GM18909 (cell line): ENCODE measurements at regions not wholly inside any gene's neighbourhood (a gene's known extent, or its start where the extent isn't known, plus 50 kb on each side); places are given as distances from the start of the nearest gene placed in this dataset.

Source experiments
- ATAC-seq: cut with Tn5 transposase; IDR thresholded peaks from one replicate; pipeline ENCODE4 v1.9.1; 2021; ENCODE audit warnings: mild to moderate bottlenecking; ENCODE audit not compliant: unreplicated experiment, poor library complexity

DNA sequence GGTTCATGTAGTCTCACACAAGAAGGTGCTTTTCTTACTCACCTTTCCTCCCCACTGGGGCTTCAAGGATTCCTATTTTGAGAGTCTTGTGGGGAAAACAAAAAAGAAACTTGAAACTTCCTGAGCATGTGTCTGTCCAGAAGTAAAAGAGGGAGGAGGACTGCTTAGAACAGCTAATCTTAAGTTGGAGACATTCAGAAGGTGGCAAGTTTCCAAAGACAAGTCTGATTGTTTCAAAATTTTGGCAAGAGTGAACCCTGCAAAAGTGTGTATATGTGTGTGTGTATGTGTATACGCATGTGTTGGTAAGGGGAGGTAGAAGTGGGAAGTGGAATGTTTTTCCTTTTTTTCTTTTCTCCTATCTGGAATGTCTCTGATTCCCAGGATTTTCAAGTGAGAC is 189.0 kb upstream of the FRMPD4 start:
- ATAC-seq: no peak

DNA sequence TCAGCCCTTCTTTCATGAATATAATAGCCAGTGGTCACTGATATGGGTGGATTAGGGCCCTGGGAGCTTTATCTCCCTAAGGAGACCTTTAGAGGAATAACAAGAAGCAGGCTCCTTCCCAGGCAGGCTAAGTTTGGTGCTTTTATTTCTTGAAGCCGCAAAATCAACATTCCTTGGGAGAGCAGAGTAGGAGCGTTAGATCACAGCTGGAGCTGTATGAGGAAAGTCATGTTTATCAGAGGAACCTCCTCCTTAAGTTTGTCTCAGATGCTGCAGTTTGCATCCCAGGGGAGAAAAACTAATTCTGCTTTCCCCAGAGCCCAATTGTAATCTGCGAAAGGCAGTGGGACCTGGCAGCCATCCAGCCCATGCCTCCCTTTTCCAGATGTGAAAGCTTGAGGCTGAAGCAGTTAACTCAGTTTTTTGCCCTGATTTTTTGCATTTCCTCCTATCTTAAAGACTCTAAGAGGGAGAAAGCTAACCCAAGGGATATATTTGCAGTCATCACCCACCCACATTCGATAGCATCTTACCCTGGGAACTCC is 186.0 kb upstream of the FRMPD4 start:
- no peak for ATAC-seq

DNA sequence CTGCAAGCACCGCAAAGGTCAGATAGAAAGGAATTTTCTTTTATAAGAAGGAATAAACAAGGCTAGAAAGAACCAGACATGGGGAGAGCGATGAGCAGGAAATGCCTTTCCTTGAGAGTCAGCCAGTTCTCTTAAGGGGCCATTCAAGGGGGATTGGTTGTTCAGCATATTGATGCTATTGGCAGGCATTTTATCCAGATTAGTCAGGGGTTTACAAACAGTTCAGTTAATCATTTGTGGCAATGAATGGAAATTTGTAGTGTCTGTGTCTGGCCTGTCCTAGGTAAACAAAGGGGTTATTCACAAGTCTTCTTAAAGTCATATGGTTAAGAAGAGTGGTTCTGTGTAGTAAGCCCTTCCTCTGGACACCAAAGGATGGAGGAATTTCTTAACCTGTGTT is 184.7 kb upstream of the FRMPD4 start:
- no peak for ATAC-seq

DNA sequence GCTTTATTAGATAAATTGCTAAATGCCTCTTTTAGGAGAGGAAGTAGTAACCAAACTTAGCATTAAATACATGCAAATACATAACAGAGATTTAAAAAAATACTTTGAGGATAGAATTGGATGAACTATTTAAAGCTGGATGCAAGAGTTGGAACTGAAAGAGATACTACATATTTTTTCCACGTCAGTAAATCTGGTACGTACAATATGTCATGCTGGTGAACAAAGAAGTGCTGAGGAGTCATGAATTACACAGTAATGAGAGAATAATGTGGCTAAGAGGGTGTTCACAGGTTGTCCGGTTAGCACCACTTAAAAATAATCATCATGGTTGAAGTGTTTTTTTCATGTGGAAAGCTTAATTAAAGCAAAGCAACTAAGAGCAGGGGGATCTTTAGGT is 184.1 kb upstream of the FRMPD4 start:
- ATAC-seq: no peak

DNA sequence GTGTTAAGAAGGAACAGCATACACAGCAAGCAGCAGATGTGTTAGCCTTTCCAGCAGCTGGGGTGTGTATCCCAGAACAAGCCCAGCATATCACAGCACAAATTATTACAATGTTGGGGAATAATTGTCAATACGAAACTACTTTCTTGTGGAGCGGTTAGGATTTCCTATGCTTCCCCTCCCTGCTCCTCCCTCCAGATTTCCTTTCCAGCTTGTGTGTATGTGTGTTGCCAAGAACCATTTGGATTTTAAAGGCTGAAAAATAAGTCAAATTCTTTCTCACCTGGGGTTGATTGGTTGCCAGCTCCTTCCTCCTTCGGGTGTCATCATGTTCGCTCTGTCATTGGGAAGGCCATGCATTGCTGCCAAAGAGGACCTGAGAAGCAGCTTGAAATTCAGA is 178.2 kb upstream of the FRMPD4 start:
- no peak for ATAC-seq

DNA sequence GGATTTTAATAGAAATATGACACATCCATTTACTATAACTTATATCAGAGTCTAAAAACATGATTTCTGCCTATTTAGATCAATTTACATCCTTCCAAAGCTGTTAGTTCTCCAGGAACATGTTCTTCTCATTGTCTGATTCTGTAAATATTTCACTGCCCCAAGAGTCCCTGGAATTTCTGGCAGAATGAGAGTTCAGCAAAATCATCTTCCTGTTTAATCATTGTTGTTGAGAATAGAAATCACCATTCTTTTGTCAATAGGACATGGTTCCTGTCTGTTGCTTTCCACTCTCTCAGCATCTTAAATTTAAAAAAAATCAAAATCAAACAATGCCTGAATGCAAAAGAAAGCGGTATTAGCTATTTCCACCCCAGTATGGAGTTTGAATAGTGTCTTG is 172.8 kb upstream of the FRMPD4 start:
- no peak for ATAC-seq

DNA sequence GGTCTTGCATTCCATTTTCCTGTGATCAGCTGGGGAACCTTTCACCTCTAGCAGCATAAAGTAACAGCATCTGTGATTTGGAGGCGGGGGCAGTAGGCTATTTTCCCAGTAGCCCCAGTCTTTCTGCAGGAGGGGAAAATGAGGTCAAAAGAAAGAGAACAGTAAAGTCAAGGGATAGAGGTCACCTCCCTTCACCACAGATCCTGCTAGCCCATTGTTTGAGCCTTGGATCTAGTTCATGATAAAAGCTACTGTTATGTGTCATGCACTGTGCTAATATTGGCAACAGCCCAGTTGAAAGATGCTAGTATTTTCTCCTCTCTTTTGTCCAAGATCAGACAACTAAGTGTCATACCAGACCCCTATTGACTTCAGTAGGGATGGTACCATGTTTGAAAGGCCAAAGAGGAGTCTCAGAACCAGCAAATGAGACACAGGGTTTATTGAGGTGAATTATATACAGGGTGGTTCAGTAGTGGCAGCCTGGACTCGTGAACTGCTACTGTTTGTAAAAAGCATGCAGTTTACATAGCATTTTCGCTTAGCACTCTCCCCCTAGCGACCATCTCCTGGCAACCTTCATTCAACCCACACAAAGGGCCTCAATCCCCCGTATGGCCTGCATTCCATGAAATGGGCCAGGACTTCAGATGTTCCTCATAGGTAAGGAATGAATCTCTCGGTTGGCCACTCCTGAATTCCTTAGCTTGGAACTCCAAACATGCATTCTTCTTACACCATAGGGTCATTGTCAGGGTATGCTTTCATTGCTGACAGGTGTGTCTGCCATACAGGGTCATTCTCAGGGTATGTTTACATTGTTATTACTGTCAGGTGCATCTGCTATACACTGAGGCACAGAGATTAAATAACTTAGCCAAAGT is 170.0 kb upstream of the FRMPD4 start:
- ATAC-seq: no peak

DNA sequence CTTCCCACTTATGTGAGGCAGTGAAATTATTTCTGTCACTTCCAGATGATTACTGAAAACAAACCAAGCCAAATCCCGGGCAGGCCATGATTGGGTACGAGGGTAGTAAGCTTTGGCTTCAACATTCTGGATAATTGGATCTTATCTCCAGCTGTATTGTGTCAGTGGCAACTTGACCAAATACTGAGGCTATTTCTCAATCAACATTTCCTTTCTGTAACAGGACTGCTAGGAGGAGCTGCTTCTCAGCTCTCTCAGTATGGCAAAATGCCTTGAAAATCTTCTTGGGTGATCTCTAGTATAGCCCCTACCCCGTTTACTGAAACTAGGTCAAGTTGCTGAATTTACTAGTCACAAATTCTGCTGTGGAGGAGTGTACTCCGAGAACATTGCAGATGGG is 169.3 kb upstream of the FRMPD4 start:
- no peak for ATAC-seq

DNA sequence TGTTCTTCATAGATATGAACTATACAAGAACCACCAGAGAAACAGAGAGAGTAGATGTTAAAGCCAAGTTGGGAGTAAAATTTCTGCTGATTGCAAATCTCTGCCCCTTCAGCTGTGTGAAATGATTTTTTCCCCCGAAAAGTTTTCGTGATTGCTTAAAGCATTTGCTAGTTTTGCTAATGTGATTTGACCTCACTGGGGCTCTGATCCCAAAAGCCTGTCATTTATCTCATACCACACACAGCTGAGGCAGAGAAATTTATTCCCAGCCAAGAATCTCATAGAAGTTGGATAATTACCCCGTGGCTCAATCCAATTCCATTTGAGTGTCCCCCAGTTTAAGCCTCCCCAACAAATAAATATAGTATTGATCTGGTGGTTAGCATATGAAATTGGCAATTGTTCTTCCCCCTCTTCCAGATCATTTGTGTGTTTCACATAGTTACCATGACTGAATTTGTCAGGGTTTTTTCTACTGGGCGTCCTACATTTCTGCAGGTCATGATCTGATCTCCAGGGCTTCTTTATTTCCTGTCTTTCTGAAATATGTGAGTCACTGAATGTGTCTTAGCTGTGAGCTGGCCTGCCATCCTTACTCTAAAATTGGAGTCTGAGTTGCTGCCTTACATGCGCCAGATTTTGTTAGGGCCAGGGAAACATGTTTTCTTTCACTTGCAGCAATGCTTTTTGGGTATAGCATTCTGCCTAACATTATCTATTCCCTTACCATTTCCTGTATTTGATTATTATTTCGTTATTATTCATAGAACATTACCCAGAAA is 167.5 kb upstream of the FRMPD4 start:
- no peak for ATAC-seq

DNA sequence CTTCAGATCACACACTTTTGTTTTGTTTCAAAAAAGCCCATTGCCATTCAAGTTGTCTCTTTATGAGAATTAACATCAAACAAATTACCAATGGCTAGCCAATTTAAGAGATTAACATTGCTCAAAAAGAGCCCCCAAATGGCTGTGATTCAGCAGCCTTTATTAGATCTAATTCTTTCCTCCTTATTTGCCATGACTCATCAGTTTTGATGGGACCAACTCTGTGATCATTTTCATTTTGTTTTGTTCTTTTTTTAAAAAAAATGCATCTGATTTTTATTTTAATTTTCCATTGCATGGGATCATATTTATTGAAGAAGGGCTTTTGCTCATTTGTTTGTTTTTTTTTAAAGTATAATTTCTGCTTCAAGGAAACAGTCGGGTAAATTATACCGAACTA is 161.6 kb upstream of the FRMPD4 start:
- no peak for ATAC-seq

DNA sequence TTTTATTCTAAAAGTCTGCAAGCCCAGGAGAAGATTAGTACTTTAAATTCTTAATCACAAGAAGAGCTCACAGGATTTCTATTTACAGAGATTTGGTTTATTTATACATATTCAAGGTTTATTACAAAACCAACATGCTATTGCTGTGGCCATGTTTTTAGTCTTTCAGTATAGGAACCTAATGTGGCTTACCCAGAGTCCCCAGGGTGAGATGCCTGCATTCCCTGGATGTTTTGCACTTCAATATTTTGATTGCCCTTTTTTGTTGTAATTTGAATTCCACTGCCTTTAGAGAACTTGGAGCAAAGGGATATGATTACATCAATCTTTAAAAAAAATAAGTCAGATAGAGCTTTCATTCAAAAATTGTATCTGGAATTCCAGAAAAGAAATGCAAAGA is 146.0 kb upstream of the FRMPD4 start:
- no peak for ATAC-seq

DNA sequence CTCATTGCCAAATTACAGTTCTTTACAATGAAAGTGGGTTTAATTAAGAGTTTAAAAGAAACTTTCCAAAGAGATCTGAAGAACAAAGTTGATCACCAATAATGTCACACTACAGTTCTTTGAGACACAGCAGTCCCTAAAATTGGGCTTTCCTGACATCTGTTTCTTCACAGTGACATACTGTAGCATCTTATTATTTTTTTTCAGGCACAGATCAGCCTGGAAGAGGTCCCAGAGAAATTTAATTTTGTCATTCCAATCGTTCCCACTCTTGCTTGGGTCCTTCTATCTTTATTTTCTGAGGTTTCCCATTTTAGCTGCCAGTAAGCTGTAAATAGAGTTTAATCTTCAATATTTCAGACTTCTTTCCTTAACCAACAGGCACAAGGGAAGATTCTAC is 143.1 kb upstream of the FRMPD4 start:
- no peak for ATAC-seq

DNA sequence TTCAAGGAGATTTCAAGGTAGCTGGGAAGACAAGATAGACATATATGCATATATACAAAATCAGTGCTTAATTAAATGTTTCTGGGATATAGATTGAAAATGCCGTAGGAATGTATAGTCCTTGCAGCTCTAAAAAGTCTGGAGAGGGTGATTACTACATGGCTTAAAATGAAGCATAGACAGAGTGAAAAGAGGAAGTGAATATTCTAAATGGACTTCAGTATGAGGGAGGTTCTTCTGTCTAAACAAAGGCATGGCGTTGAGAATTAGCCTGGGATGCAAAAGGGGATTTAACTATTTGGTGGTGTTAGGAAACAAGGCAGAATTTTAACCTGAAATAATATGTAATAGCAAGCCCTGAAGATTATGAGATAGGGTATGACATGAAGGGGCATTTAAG is 141.5 kb upstream of the FRMPD4 start:
- no peak for ATAC-seq

DNA sequence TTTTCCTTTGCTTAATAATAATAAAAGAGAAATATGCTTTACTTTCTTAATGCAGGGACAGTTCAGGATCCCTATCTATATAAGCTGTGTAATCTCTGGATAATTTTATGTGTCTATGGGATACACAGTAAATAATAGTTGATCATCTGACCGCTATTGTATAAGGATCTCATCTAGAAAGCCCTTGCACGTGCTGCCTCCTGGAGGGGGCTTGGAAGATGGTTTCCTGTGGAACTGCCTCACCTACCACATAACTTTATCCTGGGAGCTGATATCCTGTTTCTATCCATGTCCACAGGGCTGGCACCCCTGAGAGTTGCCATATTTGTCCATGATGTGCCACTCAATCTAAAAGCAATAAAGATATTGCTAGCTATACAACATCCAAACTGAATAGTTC is 139.3 kb upstream of the FRMPD4 start:
- ATAC-seq: no peak

DNA sequence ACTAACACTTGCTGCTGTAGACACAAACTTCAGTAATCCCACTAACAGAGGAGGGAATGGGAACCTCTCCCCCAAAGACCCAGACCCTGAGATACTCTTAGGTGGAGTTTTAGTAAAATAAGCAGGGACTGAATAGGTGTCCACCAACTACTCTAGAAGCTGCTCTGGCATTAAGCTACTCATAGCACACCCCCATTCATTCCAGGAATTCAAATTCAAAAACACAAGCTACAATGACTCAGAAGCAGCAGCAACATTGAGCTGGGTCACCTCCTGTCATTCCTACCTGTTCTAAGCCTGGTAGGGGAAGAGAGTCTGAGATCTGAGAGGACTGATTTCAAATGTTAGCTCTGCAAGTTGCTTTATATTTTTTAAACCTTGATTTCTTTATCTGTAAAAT is 135.4 kb upstream of the FRMPD4 start:
- ATAC-seq: no peak

DNA sequence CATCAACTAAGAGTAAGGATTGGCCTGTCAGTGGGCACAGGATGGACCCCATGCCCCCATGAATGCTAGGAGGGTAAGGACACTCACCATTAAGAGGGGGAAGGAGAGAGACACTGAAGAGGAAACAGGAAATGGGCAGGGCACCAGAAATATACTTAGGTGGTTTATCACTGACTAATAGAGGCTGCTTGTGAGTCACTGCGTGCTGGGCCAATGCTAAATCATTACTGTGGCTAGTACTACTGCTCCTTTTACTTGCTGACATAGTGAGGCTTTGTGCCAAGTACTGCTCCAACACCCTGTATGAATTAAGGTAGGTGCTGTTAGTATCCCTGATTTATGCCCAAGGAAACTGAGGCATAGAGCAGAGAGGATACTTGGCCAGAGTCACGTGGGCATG is 130.4 kb upstream of the FRMPD4 start:
- ATAC-seq: no peak

DNA sequence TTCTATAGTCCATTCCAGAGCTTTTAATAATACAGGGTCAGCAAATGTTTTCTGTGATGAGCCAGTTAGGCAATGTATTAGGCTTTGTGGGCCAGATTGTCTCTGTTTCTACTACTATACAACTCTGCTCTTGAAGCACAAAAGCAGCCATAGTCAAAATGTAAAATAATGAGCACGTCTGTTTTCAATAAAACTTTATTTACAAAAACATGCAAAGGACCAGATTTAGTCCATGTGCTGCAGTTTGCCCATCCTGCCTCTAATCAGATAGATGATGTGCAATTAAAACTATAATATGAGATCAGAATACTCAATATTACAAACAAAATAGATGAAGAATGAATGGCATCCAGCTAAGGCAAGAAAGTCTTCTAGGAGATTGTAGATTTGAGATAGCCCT is 127.8 kb upstream of the FRMPD4 start:
- ATAC-seq: no peak

DNA sequence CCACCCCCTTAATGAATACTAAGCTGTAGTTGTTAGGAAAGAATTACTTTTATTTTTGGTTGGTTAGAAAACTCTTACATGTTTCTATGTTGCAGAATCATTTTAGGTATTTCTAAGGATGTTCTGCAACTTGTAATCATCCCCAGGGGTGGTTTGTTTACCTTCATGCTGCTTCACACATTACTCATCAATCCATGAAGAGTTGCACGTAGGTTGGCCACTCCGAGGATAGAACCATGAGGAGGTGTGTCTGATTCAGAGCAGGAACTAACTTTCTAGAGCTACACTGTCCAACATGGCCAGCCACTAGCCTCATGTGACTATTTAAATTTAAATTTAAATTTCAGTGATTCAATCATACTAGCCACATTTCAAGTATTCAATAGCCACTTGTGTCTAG is 127.2 kb upstream of the FRMPD4 start:
- ATAC-seq: no peak

DNA sequence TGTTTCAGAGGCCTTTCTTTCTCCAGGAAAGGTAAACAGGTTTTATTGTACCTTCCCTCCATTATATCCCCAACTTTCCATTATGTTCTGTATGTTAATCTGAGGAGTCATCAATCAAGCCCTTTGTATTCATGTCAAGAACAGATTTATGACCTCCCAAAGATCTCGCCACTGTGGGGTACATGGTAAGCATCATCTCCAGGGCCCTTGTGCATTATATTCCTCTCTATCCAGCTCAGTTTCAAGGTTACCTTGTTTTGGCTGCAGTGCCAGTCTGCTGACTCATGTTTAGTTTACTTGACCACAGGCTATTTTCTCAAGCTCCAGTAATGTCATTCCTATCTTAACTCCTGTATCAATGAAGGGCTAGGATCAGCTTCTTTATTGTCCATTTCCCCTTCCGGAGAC is 125.1 kb upstream of the FRMPD4 start:
- ATAC-seq: no peak

DNA sequence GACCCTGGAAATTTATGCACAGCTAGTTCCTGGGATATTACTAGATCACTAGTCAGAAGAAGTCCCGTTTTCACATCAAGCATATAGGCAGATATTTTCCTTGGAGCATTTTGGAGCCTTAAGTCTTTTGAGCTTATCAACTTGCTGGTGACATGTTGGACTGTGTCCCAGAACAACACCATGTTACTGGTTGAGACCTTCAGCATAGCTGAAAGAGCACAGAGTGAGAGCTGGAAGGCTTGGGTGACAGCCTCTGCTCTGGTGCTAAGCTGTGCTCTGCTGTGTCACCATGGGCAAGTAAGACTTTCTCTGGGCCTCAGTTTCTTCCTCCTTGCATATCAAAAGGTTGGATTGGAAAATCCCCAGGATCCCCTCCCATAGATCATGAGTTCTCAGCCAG is 116.6 kb upstream of the FRMPD4 start:
- ATAC-seq: no peak

DNA sequence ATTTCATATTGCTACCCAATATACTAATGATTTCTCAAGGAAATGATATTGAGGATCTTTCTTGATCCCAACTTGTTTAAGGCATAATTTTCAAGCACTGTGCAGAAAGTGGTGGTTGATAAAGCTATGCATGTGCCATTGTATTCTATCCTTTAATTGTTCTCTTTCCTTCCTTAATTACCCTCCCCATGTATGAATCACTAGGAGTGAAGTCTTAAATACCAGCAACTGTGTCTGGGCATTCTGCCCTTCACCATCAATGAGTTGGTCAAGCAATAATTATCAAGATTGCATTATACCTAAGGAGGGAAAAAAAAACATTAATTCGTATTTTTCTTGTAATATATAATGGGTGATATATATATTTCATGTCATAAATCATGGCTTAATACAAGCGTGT is 111.8 kb upstream of the FRMPD4 start:
- no peak for ATAC-seq

DNA sequence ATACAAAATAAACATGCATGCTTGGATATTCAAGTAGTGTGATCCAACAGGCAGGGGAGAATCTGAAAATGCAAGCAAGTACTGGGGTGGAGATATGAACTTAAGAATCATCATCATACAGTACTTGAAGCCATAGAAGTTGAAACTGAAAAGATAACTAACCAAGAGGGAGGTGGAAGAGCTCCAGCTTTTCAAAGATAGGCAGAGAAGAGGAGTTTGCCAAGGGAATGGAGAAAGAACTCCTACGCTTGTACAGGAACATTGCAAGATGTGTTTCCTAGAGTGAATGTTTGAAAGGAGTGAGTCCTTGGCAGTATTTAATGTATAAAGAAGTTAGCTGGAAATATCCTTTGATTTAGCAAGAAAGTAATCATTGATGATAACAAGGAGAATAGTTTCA is 106.2 kb upstream of the FRMPD4 start:
- ATAC-seq: no peak
